ENCODE measurements at regions not wholly inside any gene's neighbourhood (a gene's known extent, or its start where the extent isn't known, plus 50 kb on each side); places are given as distances from the start of the nearest gene placed in this dataset.

DNA sequence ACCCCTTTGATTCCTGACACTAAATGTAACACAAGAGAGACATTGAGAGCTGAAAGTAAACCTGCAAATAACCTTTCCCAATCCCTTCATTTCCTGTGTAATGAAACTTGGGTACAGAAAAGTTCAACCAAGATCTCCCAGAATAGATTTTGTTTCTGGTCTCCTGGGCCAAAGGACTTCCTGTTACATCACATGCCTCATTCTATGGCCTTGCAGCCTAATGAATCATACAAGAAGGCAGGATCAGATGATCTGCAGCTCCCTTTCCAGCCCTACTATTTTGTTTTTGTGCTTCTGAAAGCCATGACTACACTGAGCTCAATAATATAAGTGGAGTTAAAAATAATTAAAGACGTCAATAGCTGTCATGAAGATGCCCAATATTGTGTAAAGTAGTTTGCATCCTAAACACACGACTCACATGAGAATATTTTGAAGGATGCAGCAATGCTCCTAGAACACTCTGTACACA lies 73.4 kb upstream of the NOX3 start:
- ATAC-seq: peak; percentile 89

GRCh38 chr6:155528335-155528734 lies 72.7 kb upstream of the NOX3 start:
- ATAC-seq: no peak
- TF ChIP-seq ZC3H10 (CRISPR knock-in tag; IDR thresholded peaks at IDR 0.05) (no peak), SNAI2 (CRISPR knock-in tag; IDR thresholded peaks at IDR 0.05) (no peak), RARB (CRISPR knock-in tag; IDR thresholded peaks at IDR 0.05) (no peak), ISL1 (CRISPR knock-in tag; IDR thresholded peaks at IDR 0.05) (no peak), BACH2 (CRISPR knock-in tag; IDR thresholded peaks at IDR 0.05; ENCODE audit: borderline replicate concordance) (no peak), CREB5 (CRISPR knock-in tag; IDR thresholded peaks at IDR 0.05; ENCODE audit: low read depth) (no peak), TSHZ2 (CRISPR knock-in tag; IDR thresholded peaks at IDR 0.05) (no peak), ARNTL (CRISPR knock-in tag; IDR thresholded peaks at IDR 0.05; ENCODE audit: borderline replicate concordance, low read depth) (no peak), PPARA (CRISPR knock-in tag; IDR thresholded peaks at IDR 0.05; ENCODE audit: borderline replicate concordance) (no peak), OSR1 (CRISPR knock-in tag; IDR thresholded peaks at IDR 0.05) (no peak), TOX (CRISPR knock-in tag; IDR thresholded peaks at IDR 0.05; ENCODE audit: borderline replicate concordance) (no peak), CSDC2 (CRISPR knock-in tag; IDR thresholded peaks at IDR 0.05) (no peak), ZFP30 (CRISPR knock-in tag; IDR thresholded peaks at IDR 0.05) (no peak), ESRRG (CRISPR knock-in tag; IDR thresholded peaks at IDR 0.05) (no peak), GLIS3 (CRISPR knock-in tag; IDR thresholded peaks at IDR 0.05) (no peak), POU6F1 (CRISPR knock-in tag; IDR thresholded peaks at IDR 0.05; ENCODE audit: borderline replicate concordance, low read depth) (no peak), TCF4 (CRISPR knock-in tag; IDR thresholded peaks at IDR 0.05; ENCODE audit: borderline replicate concordance) (no peak)
- TF ChIP-seq, protein P1, sequence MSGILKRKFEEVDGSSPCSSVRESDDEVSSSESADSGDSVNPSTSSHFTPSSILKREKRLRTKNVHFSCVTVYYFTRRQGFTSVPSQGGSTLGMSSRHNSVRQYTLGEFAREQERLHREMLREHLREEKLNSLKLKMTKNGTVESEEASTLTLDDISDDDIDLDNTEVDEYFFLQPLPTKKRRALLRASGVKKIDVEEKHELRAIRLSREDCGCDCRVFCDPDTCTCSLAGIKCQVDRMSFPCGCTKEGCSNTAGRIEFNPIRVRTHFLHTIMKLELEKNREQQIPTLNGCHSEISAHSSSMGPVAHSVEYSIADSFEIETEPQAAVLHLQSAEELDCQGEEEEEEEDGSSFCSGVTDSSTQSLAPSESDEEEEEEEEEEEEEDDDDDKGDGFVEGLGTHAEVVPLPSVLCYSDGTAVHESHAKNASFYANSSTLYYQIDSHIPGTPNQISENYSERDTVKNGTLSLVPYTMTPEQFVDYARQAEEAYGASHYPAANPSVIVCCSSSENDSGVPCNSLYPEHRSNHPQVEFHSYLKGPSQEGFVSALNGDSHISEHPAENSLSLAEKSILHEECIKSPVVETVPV (CRISPR knock-in tag; IDR thresholded peaks at IDR 0.05): no peak

More for the DNA sequence above, 73.4 kb upstream of the NOX3 start:
- TF ChIP-seq TOX (CRISPR knock-in tag; IDR thresholded peaks at IDR 0.05; ENCODE audit: borderline replicate concordance) (peak; percentile 19; the same call in 1 of the 2 replicates), ISL1 (CRISPR knock-in tag; IDR thresholded peaks at IDR 0.05) (0 out of 2 replicates have a peak, but pooled peaks have one; percentile 6), TCF4 (CRISPR knock-in tag; IDR thresholded peaks at IDR 0.05; ENCODE audit: borderline replicate concordance) (no peak)
- TF ChIP-seq, protein P2, sequence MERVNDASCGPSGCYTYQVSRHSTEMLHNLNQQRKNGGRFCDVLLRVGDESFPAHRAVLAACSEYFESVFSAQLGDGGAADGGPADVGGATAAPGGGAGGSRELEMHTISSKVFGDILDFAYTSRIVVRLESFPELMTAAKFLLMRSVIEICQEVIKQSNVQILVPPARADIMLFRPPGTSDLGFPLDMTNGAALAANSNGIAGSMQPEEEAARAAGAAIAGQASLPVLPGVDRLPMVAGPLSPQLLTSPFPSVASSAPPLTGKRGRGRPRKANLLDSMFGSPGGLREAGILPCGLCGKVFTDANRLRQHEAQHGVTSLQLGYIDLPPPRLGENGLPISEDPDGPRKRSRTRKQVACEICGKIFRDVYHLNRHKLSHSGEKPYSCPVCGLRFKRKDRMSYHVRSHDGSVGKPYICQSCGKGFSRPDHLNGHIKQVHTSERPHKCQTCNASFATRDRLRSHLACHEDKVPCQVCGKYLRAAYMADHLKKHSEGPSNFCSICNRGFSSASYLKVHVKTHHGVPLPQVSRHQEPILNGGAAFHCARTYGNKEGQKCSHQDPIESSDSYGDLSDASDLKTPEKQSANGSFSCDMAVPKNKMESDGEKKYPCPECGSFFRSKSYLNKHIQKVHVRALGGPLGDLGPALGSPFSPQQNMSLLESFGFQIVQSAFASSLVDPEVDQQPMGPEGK (CRISPR knock-in tag; IDR thresholded peaks at IDR 0.05; ENCODE audit: borderline replicate concordance): no peak

GRCh38 chr6:155527443-155527842 lies 71.8 kb upstream of the NOX3 start:
- ATAC-seq: no peak
- TF ChIP-seq PPARA (CRISPR knock-in tag; IDR thresholded peaks at IDR 0.05; ENCODE audit: borderline replicate concordance): no peak
- no peak for TF ChIP-seq TCF4 (CRISPR knock-in tag; IDR thresholded peaks at IDR 0.05; ENCODE audit: borderline replicate concordance)
- TF ChIP-seq ZNF70 (CRISPR knock-in tag; IDR thresholded peaks at IDR 0.05): no peak
- no peak for TF ChIP-seq CREB5 (CRISPR knock-in tag; IDR thresholded peaks at IDR 0.05; ENCODE audit: low read depth)
- no peak for TF ChIP-seq ZFP3 (CRISPR knock-in tag; IDR thresholded peaks at IDR 0.05)
- TF ChIP-seq, protein P2 (CRISPR knock-in tag; IDR thresholded peaks at IDR 0.05; ENCODE audit: borderline replicate concordance): no peak
- TF ChIP-seq OSR1 (CRISPR knock-in tag; IDR thresholded peaks at IDR 0.05): no peak
- TF ChIP-seq ARNTL (CRISPR knock-in tag; IDR thresholded peaks at IDR 0.05; ENCODE audit: borderline replicate concordance, low read depth): no peak
- TF ChIP-seq TSHZ2 (CRISPR knock-in tag; IDR thresholded peaks at IDR 0.05): no peak
- TF ChIP-seq RARB (CRISPR knock-in tag; IDR thresholded peaks at IDR 0.05): no peak
- no peak for TF ChIP-seq ZNF8 (CRISPR knock-in tag; IDR thresholded peaks at IDR 0.05)
